ENCODE measurements at regions not wholly inside any gene's neighbourhood (a gene's known extent, or its start where the extent isn't known, plus 50 kb on each side); places are given as distances from the start of the nearest gene placed in this dataset.

DNA sequence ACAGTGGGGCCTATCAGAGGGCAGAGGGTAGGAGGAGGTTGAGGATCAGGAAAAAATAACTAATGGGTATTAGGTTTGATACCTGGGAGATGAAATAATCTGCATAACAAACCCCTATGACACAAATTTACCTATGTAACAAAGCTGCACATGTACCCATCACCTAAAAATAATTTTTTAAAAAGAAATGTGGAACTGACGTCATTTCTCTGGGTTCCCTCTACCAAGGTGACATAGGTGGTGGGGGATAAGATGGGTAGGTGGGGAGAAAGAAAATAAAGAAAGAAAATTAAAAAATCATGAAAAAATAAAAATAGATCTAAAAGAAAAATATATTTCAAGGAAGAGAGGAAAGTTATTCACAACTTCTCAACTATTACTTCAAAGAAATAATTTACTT, 153.1 kb upstream of the SORCS1 start:
- TF ChIP-seq EGR1 (IDR thresholded peaks at IDR 0.05; ENCODE audit: low read depth in 2 of 2) (no peak), CTCF (IDR thresholded peaks at IDR 0.05; ENCODE audit: low read depth, low read length, missing input control) (no peak), YY1 (IDR thresholded peaks at IDR 0.05) (no peak), MAX (IDR thresholded peaks at IDR 0.05) (no peak), RXRA (IDR thresholded peaks at IDR 0.05) (no peak)
- TF ChIP-seq, protein P1, sequence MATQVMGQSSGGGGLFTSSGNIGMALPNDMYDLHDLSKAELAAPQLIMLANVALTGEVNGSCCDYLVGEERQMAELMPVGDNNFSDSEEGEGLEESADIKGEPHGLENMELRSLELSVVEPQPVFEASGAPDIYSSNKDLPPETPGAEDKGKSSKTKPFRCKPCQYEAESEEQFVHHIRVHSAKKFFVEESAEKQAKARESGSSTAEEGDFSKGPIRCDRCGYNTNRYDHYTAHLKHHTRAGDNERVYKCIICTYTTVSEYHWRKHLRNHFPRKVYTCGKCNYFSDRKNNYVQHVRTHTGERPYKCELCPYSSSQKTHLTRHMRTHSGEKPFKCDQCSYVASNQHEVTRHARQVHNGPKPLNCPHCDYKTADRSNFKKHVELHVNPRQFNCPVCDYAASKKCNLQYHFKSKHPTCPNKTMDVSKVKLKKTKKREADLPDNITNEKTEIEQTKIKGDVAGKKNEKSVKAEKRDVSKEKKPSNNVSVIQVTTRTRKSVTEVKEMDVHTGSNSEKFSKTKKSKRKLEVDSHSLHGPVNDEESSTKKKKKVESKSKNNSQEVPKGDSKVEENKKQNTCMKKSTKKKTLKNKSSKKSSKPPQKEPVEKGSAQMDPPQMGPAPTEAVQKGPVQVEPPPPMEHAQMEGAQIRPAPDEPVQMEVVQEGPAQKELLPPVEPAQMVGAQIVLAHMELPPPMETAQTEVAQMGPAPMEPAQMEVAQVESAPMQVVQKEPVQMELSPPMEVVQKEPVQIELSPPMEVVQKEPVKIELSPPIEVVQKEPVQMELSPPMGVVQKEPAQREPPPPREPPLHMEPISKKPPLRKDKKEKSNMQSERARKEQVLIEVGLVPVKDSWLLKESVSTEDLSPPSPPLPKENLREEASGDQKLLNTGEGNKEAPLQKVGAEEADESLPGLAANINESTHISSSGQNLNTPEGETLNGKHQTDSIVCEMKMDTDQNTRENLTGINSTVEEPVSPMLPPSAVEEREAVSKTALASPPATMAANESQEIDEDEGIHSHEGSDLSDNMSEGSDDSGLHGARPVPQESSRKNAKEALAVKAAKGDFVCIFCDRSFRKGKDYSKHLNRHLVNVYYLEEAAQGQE (IDR thresholded peaks at IDR 0.05): no peak

Measured in liver (tissue), 3 donors.